Keratinocyte (primary cell): ENCODE measurements at regions not wholly inside any gene's neighbourhood (a gene's known extent, or its start where the extent isn't known, plus 50 kb on each side); places are given as distances from the start of the nearest gene placed in this dataset.

Source experiments
- DNase-seq: peaks from one replicate; pipeline ENCODE4 v3.0.0-alpha.2; 2011; ENCODE audit warnings: low read depth, missing footprints, low spot score
- FAIRE-seq: peaks from 2 replicates; lab custom pipeline; 2011; peaks lifted over from hg19 to GRCh38; lab: Jason Lieb, UNC
- H2AFZ ChIP-seq: 2 replicates; pipeline ENCODE4 v1.6.0; 2012; ENCODE audit warnings: low read length, control low read depth, inconsistent platforms; ENCODE audit not compliant: control insufficient read depth
- H3K27ac ChIP-seq: 2 replicates; pipeline ENCODE4 v1.5.1; 2011; ENCODE audit warnings: low read length; ENCODE audit not compliant: control insufficient read depth, insufficient read depth
- H3K27me3 ChIP-seq: 3 replicates; pipeline ENCODE4 v1.6.0; 2011; ENCODE audit warnings: low read length; ENCODE audit not compliant: control insufficient read depth, insufficient read depth; ENCODE audit errors: extremely low read depth
- H3K36me3 ChIP-seq, 2 experiments: 2 replicates in 1 of 2; 3 replicates in 1 of 2; pipeline ENCODE4 v1.5.1; 2011; ENCODE audit warnings: low read length in 2 of 2, mild to moderate bottlenecking in 1 of 2; ENCODE audit not compliant: control insufficient read depth in 2 of 2, insufficient read depth in 2 of 2; ENCODE audit errors: extremely low read depth in 1 of 2
- H3K4me1 ChIP-seq: 3 replicates; pipeline ENCODE4 v1.5.1; 2011; ENCODE audit warnings: low read length; ENCODE audit not compliant: control insufficient read depth, insufficient read depth; ENCODE audit errors: extremely low read depth
- H3K4me2 ChIP-seq: 3 replicates; pipeline ENCODE4 v1.6.0; 2011; ENCODE audit warnings: low read depth, low read length; ENCODE audit not compliant: control insufficient read depth, insufficient read depth; ENCODE audit errors: extremely low read depth
- H3K4me3 ChIP-seq, 3 experiments: fragments of 200-600 bp in 1 of 3; sonication (generic) in 1 of 3; 2 replicates in 2 of 3; 3 replicates in 1 of 3; pipeline ENCODE4 v1.5.1; 2011 to 2016; ENCODE audit warnings: low read length in 3 of 3, mild to moderate bottlenecking in 3 of 3, control low read depth in 2 of 3, inconsistent platforms in 1 of 3, low read depth in 1 of 3, mixed read lengths in 1 of 3, mixed run types in 1 of 3, moderate library complexity in 1 of 3; ENCODE audit not compliant: control insufficient read depth in 2 of 3, insufficient read depth in 2 of 3; ENCODE audit errors: extremely low read depth in 1 of 3
- H3K79me2 ChIP-seq: 2 replicates; pipeline ENCODE4 v1.6.0; 2012; ENCODE audit warnings: low read length; ENCODE audit not compliant: control insufficient read depth, insufficient read depth
- H3K9ac ChIP-seq: 3 replicates; pipeline ENCODE4 v1.6.0; 2011; ENCODE audit warnings: low read length; ENCODE audit not compliant: control insufficient read depth, insufficient read depth; ENCODE audit errors: extremely low read depth
- H3K9me1 ChIP-seq: 3 replicates; pipeline ENCODE4 v1.6.0; 2011; ENCODE audit warnings: low read length; ENCODE audit not compliant: control insufficient read depth, insufficient read depth; ENCODE audit errors: extremely low read depth
- H3K9me3 ChIP-seq: 2 replicates; pipeline ENCODE4 v1.5.1; 2012; ENCODE audit warnings: low read depth, low read length; ENCODE audit not compliant: control insufficient read depth
- H4K20me1 ChIP-seq: 3 replicates; pipeline ENCODE4 v1.6.0; 2011; ENCODE audit warnings: low read length; ENCODE audit not compliant: control insufficient read depth, insufficient read depth; ENCODE audit errors: extremely low read depth
- CTCF ChIP-seq, 3 experiments: IDR thresholded peaks in 1 of 3; conservative IDR thresholded peaks in 1 of 3; optimal IDR thresholded peaks in 1 of 3; 2 replicates in 2 of 3; 3 replicates in 1 of 3; pipeline versions ENCODE3 to v1.5.1; 2011; ENCODE audit warnings: low read length in 3 of 3, mild to moderate bottlenecking in 3 of 3, moderate library complexity in 2 of 3, control low read depth in 1 of 3, inconsistent platforms in 1 of 3; ENCODE audit not compliant: insufficient read depth in 2 of 3; ENCODE audit errors: extremely low read depth in 1 of 3
- EZH2 ChIP-seq: IDR thresholded peaks from one replicate; pipeline ENCODE4 v1.6.1; 2012; ENCODE audit warnings: inconsistent platforms, mild to moderate bottlenecking, low read length, moderate library complexity
- dilution Hi-C: fragments of 300-500 bp; cut with MboI; formaldehyde crosslinking; loops from one replicate; pipeline ENCODE4 v1.7.0; 2020; ENCODE audit warnings: low sequenced_read_pairs; ENCODE audit not compliant: extremely low pct_ligation_motif_present

- Histone ChIP-seq H3K4me1 (no peaks in the 10 kb centered on the region), H2AFZ (no peak overlapping the region), H3K9me1 (no peaks in the 10 kb centered on the region), H3K9ac (no peak overlapping the region), H3K36me3 (no peaks in the 10 kb centered on the region), H3K4me3 (no peak overlapping the region), H3K9me3 (no peaks in the 10 kb centered on the region), H3K79me2 (no peaks in the 10 kb centered on the region), H3K27ac (no peak overlapping the region), H4K20me1 (no peaks in the 10 kb centered on the region), H3K27me3 (no peaks in the 10 kb centered on the region), H3K4me2 (no peak overlapping the region)
- FAIRE-seq: no peak
- dilution Hi-C loops: no loop called here
- DNase-seq: no peak
- no peak for TF ChIP-seq EZH2
- no peak for TF ChIP-seq CTCF (optimal IDR thresholded peaks at IDR 0.05 in 1 of 3, IDR thresholded peaks at IDR 0.05 in 1 of 3, conservative IDR thresholded peaks at IDR 0.05 in 1 of 3; ENCODE audit: extremely low read depth in 1 of 3, insufficient read depth in 2 of 3, low read length in 3 of 3)
Observed at GRCh38 chr15:81896356-81896755, 149.5 kb downstream of the MEX3B start.

GRCh38 chr15:81895723-81896122 is 150.1 kb downstream of the MEX3B start:
- no peak for FAIRE-seq
- no peak overlapping the region for H3K4me2 ChIP-seq
- no peaks in the 10 kb centered on the region for H3K27me3 ChIP-seq
- H3K36me3 ChIP-seq: no peaks in the 10 kb centered on the region
- dilution Hi-C loops: no loop called here
- TF ChIP-seq CTCF (optimal IDR thresholded peaks at IDR 0.05 in 1 of 3, IDR thresholded peaks at IDR 0.05 in 1 of 3, conservative IDR thresholded peaks at IDR 0.05 in 1 of 3; ENCODE audit: extremely low read depth in 1 of 3, insufficient read depth in 2 of 3, low read length in 3 of 3) (no peak), EZH2 (no peak)
- no peaks in the 10 kb centered on the region for H4K20me1 ChIP-seq
- no peak overlapping the region for H3K9ac ChIP-seq
- no peaks in the 10 kb centered on the region for H3K9me1 ChIP-seq
- H2AFZ ChIP-seq: no peak overlapping the region
- no peaks in the 10 kb centered on the region for H3K79me2 ChIP-seq
- H3K27ac ChIP-seq: no peak overlapping the region
- H3K4me1 ChIP-seq: no peaks in the 10 kb centered on the region
- no peaks in the 10 kb centered on the region for H3K9me3 ChIP-seq
- no peak overlapping the region for H3K4me3 ChIP-seq
- no peak for DNase-seq
